ENCODE measurements at regions not wholly inside any gene's neighbourhood (a gene's known extent, or its start where the extent isn't known, plus 50 kb on each side); places are given as distances from the start of the nearest gene placed in this dataset.
"Not testable (repeated sequence)": the region's sequence is repeated elsewhere in the genome, so short reads cannot be mapped to it uniquely, and the experiment has no call there.

GRCh38 chr3:75319776-75320175 is 344.4 kb upstream of the FRG2C start:
- DNase-seq (ENCODE audit: low spot score), result not testable (repeated sequence)

- DNase-seq (ENCODE audit: low spot score), result no peak
These were observed 343.8 kb upstream of the FRG2C start for GRCh38 chr3:75320369-75320768.

- DNase-seq (ENCODE audit: low spot score), result no peak
These were observed 343.1 kb upstream of the FRG2C start for GRCh38 chr3:75321060-75321459.

GRCh38 chr3:75323936-75324335 is 340.2 kb upstream of the FRG2C start:
- not testable (repeated sequence) for DNase-seq (ENCODE audit: low spot score)

GRCh38 chr3:75325716-75326115 is 338.4 kb upstream of the FRG2C start:
- DNase-seq (ENCODE audit: low spot score), result no peak

GRCh38 chr3:75327453-75327852 is 336.7 kb upstream of the FRG2C start:
- DNase-seq (ENCODE audit: low spot score), result no peak

GRCh38 chr3:75329476-75330097 is 334.5 kb upstream of the FRG2C start:
- no peak for DNase-seq (ENCODE audit: low spot score)

GRCh38 chr3:75330446-75330845 is 333.7 kb upstream of the FRG2C start:
- DNase-seq (ENCODE audit: low spot score), result not testable (repeated sequence)

- DNase-seq (ENCODE audit: low spot score), result not testable (repeated sequence)
These were observed 332.0 kb upstream of the FRG2C start for GRCh38 chr3:75332090-75332489.

- DNase-seq (ENCODE audit: low spot score), result no peak
These were observed 331.3 kb upstream of the FRG2C start for GRCh38 chr3:75332794-75333193.

GRCh38 chr3:75334299-75334698 is 329.8 kb upstream of the FRG2C start:
- DNase-seq (ENCODE audit: low spot score), result no peak

- DNase-seq (ENCODE audit: low spot score), result no peak
These were observed 326.8 kb upstream of the FRG2C start for GRCh38 chr3:75337226-75337900.

- no peak for DNase-seq (ENCODE audit: low spot score)
These were observed 325.8 kb upstream of the FRG2C start for GRCh38 chr3:75338342-75338741.

- DNase-seq (ENCODE audit: low spot score), result no peak
These were observed 322.6 kb upstream of the FRG2C start for GRCh38 chr3:75341324-75342067.

GRCh38 chr3:75342425-75342824 is 321.7 kb upstream of the FRG2C start:
- no peak for DNase-seq (ENCODE audit: low spot score)

GRCh38 chr3:75350536-75350935 is 313.6 kb upstream of the FRG2C start:
- DNase-seq (ENCODE audit: low spot score), result not testable (repeated sequence)

GRCh38 chr3:75362086-75362784 is 301.9 kb upstream of the FRG2C start:
- DNase-seq (ENCODE audit: low spot score), result not testable (repeated sequence)

GRCh38 chr3:75372964-75373363 is 291.2 kb upstream of the FRG2C start:
- DNase-seq (ENCODE audit: low spot score), result not testable (repeated sequence)

- DNase-seq (ENCODE audit: low spot score), result not testable (repeated sequence)
These were observed 284.3 kb upstream of the FRG2C start for GRCh38 chr3:75379840-75380239.

- no peak for DNase-seq (ENCODE audit: low spot score)
These were observed 283.8 kb upstream of the FRG2C start for GRCh38 chr3:75380276-75380771.

- not testable (repeated sequence) for DNase-seq (ENCODE audit: low spot score)
These were observed 280.1 kb upstream of the FRG2C start for GRCh38 chr3:75384016-75384415.
